Right lobe of liver (tissue), 6 donors: ENCODE measurements at regions not wholly inside any gene's neighbourhood (a gene's known extent, or its start where the extent isn't known, plus 50 kb on each side); places are given as distances from the start of the nearest gene placed in this dataset.
A peak's percentile ranks its signal among the peaks of the same experiment; 100 is the strongest.

Experiments used
- ATAC-seq, 4 donors: fragments of 200-7000 bp; cut with Tn5 transposase; one replicate each; pipeline ENCODE4 v1.9.1; 2020; ENCODE audit warnings: mild to moderate bottlenecking in 4 of 4, moderate library complexity in 4 of 4
- DNase-seq, 3 donors: peaks; one replicate each; pipeline ENCODE4 v3.0.0-alpha.2; 2020
- H3K27ac ChIP-seq, 3 donors: fragments of 200-600 bp; one replicate each; pipeline ENCODE4 v1.8.0; 2022
- H3K27me3 ChIP-seq, 2 donors: fragments of 200-600 bp; one replicate each; pipeline ENCODE4 v1.8.0; 2022
- H3K36me3 ChIP-seq, 4 donors: fragments of 200-600 bp; sonication (generic) in 1 of 4; one replicate each; pipeline versions ENCODE4 v1.5.1 to v1.8.0; 2017 to 2022; ENCODE audit warnings: control low read depth in 1 of 4
- H3K4me1 ChIP-seq, 4 donors: fragments of 200-600 bp; sonication (generic) in 1 of 4; one replicate each; pipeline versions ENCODE4 v1.5.1 to v1.8.0; 2017 to 2022; ENCODE audit warnings: control low read depth in 1 of 4
- H3K4me3 ChIP-seq, 3 donors: fragments of 200-600 bp; one replicate each; pipeline ENCODE4 v1.8.0; 2022
- H3K9me3 ChIP-seq, 4 donors: fragments of 200-600 bp; sonication (generic) in 1 of 4; one replicate each; pipeline versions ENCODE4 v1.5.1 to v1.8.0; 2017 to 2022; ENCODE audit warnings: control low read depth in 1 of 4
- POLR2A ChIP-seq: fragments of 450-650 bp; IDR thresholded peaks from one replicate; pipeline ENCODE4 v1.6.1; 2017; ENCODE audit warnings: antibody characterized with exemption, mild to moderate bottlenecking
- WGBS: methylation state at CpG from one replicate; pipeline ENCODE4 v1.1.6; 2018; ENCODE audit warnings: low coverage, low lambda C conversion rate; ENCODE audit not compliant: insufficient coverage; ENCODE audit errors: missing lambda C conversion rate; 5-methylcytosine and 5-hydroxymethylcytosine counted together
- intact Hi-C, 2 donors: fragments of 100-400 bp; cut with DNase I; formaldehyde crosslinking; loops; one replicate each; pipeline versions ENCODE4 v1.11.2 to v1.14.1; 2022
- TF ChIP-seq, protein P1 (sequence below), 4 donors: fragments of 200-600 bp in 3 of 4; fragments of 450-650 bp in 1 of 4; IDR thresholded peaks; one replicate each; pipeline versions ENCODE4 v1.5.1 to v1.8.0; 2016 to 2022; ENCODE audit warnings: antibody characterized with exemption in 4 of 4, mild to moderate bottlenecking in 2 of 4
- donor health status: DM: no; HTN: yes; CAD: no.
- donor health status: DM: no; HTN: no; CAD: no.
- donor health status: DM: no; HTN: no; CAD: no.
- donor health status: DM: no; HTN: yes; CAD: no.
- donor health status: DM: no; HTN: yes; CAD: no.

DNA sequence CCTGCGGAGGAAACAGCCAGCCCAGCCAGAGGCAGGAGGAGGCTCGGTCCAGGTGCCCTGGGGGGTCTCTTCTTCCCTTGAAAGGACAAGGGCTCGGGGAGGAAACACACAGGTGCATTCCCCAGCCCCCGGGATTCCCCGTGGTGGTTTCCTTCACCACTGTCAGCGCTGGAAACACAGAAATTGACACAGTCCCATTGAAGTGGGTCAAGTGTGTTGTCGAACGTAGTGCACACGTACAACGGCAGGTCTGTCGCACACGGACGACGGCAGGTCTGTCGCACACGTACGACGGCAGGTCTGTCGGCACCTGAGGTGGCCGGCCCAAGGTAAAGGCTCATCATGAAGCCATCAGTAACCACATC is 80.9 kb downstream of the DLL1 start:
- Histone ChIP-seq H3K4me1 (no peaks in the 10 kb centered on the region), H3K27me3 (no peaks in the 10 kb centered on the region), H3K36me3 (no peaks in the 10 kb centered on the region), H3K4me3 (no peak overlapping the region), H3K9me3 (no peaks in the 10 kb centered on the region), H3K27ac (no peak overlapping the region)
- TF ChIP-seq POLR2A: no peak
- TF ChIP-seq, protein P1, sequence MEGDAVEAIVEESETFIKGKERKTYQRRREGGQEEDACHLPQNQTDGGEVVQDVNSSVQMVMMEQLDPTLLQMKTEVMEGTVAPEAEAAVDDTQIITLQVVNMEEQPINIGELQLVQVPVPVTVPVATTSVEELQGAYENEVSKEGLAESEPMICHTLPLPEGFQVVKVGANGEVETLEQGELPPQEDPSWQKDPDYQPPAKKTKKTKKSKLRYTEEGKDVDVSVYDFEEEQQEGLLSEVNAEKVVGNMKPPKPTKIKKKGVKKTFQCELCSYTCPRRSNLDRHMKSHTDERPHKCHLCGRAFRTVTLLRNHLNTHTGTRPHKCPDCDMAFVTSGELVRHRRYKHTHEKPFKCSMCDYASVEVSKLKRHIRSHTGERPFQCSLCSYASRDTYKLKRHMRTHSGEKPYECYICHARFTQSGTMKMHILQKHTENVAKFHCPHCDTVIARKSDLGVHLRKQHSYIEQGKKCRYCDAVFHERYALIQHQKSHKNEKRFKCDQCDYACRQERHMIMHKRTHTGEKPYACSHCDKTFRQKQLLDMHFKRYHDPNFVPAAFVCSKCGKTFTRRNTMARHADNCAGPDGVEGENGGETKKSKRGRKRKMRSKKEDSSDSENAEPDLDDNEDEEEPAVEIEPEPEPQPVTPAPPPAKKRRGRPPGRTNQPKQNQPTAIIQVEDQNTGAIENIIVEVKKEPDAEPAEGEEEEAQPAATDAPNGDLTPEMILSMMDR (IDR thresholded peaks at IDR 0.05): no peak
- intact Hi-C loops: no loop called here
- DNase-seq (peak in 1 of 3 donors; percentile 36), ATAC-seq (no peak)
- 90% methylated on average over 13 of the region's 20 CpGs for WGBS

DNA sequence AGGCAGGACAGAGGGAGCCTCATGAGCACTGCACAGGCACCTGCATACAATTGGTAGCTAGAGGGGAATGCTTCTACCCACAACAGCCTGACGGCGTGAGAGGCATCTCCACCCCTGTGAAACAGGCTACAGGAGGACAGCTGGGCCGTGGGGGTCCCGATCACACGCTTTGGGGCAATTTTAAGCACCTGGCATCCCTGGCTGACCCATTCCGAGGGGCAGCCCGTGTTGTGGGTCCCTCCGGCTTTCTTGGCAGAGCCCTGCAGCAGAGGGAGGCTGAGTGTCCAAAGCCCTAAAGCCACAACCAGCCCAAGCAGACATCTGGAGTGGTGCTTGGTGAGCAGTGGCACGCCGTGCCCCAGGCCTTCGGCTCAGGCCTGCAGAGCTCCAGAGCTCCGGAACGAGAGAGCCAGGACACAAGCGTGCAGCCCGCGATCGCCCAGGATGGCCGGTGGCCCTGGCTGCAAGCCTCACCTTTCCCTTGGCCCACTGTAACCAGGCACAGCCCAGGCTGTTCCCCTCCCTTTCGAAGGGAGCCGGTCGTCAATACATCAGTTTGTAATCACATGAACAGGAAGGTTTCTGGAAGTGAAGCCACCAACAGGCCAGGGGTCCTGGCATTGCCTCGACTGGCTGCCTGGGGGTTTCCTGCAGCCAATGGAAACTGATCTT is 81.4 kb downstream of the DLL1 start:
- TF ChIP-seq, protein P1 (IDR thresholded peaks at IDR 0.05): no peak
- Histone ChIP-seq H3K4me3 (no peak overlapping the region), H3K4me1 (no peaks in the 10 kb centered on the region), H3K27me3 (no peaks in the 10 kb centered on the region), H3K9me3 (no peaks in the 10 kb centered on the region), H3K27ac (no peak overlapping the region), H3K36me3 (no peaks in the 10 kb centered on the region)
- no CpG with 5 or more reads among the region's 22 CpGs for WGBS
- intact Hi-C loops: no loop called here
- ATAC-seq (no peak), DNase-seq (peak in 2 of 3 donors; percentile 37 to 46)

DNA sequence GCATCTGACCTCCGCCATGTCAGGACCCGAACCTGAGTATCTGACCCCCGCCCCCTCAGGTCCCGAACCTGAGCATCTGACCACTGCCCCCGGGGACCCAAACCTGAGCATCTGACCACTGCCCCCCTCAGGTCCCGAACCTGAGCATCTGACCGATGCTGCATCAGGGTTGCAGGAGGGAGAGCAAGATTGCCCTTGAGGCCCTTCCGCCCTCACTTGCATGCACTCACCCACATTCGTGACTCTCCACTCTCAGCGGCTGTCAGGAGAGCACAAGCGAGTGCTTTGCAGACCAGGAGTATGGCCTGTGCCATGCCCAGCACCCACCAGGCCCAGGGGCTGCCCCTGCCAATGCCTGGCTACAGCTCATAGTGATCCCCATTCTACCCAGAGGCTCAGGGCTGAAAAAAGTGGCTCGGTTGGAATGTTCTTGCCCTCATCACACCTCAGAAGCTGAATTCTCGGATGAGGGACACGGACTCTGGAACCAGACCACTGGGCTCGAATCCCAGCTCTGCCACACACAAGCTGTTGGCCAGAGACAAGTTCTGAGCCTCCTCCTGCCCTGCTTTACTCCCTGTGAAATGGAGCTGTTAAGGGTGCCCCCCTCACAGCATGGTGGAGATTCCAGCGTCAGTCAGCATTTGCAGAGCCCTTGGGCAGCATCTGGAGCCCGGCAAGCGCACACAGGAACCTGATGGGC is 82.1 kb downstream of the DLL1 start:
- Histone ChIP-seq H3K9me3 (no peaks in the 10 kb centered on the region), H3K4me3 (no peak overlapping the region), H3K36me3 (no peaks in the 10 kb centered on the region), H3K27me3 (no peaks in the 10 kb centered on the region), H3K27ac (no peak overlapping the region), H3K4me1 (no peaks in the 10 kb centered on the region)
- no peak for ATAC-seq
- intact Hi-C loops: no loop called here
- WGBS: 50% methylated on average over 1 of the region's 18 CpGs
- TF ChIP-seq POLR2A: no peak
- TF ChIP-seq, protein P1 (IDR thresholded peaks at IDR 0.05): no peak
- DNase-seq: peak in 1 of 3 donors; percentile 33

DNA sequence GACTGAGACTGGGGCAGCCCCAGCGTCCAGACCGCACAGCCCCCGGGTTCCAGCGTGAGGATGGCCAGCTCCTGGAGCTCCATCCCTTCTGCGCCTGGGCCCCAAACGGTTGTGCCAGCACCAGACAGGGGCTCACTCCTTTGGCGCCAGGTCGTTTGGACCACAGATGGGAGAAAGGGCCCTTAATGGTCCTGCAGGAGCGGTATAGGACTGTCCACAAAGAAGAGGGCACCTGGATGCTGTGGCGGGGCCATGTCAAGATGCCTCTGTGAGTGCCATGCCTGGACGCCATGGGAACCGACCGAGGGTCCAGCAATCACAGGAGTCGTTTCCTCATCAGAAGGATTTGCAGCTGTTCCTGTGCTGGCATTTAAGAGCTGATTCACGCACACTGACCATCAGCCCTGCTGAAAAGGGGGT is 82.7 kb downstream of the DLL1 start:
- intact Hi-C loops: no loop called here

More for the DNA sequence above, 82.7 kb downstream of the DLL1 start:
- H3K4me1 ChIP-seq: no peaks in the 10 kb centered on the region
- no peaks in the 10 kb centered on the region for H3K36me3 ChIP-seq
- ATAC-seq: no peak
- no peaks in the 10 kb centered on the region for H3K9me3 ChIP-seq
- H3K27ac ChIP-seq: no peak overlapping the region
- H3K27me3 ChIP-seq: no peaks in the 10 kb centered on the region
- no peak overlapping the region for H3K4me3 ChIP-seq
- DNase-seq: no peak
- 67% methylated on average over 3 of the region's 15 CpGs for WGBS
- TF ChIP-seq, protein P1 (IDR thresholded peaks at IDR 0.05): no peak
- no peak for TF ChIP-seq POLR2A
